ENCODE measurements at regions not wholly inside any gene's neighbourhood (a gene's known extent, or its start where the extent isn't known, plus 50 kb on each side); places are given as distances from the start of the nearest gene placed in this dataset.

DNA sequence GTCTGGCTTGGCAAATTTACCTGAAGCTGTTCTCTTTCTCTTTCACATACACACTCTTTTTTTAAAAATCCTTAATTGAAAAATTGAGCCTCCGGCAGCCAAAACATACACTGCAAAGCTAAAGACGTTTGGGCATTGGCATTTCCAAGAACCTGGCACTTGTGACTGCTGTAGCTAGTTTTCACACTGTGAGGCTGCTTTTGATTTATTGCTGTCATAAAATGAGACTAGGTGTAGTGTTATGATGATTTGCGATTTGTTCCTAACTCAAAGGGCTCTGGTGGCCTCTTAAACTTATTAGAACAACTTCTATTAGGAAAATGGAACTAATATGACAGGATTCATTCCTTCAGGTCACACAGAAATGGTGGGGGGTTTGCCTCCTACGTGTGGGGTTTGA lies 377.1 kb upstream of the FAR2 start:
- no peak for DNase-seq (ENCODE audit: low spot score in 2 of 2)
- Histone ChIP-seq H3K27me3 (no peaks in the 10 kb centered on the region), H3K9me3 (no peaks in the 10 kb centered on the region), H3K27ac (no peak overlapping the region), H3K36me3 (no peaks in the 10 kb centered on the region), H3K4me3 (no peak overlapping the region), H3K4me1 (no peaks in the 10 kb centered on the region)
- intact Hi-C loops (cut with DNase I), result no loop called here
- TF ChIP-seq, protein P1, sequence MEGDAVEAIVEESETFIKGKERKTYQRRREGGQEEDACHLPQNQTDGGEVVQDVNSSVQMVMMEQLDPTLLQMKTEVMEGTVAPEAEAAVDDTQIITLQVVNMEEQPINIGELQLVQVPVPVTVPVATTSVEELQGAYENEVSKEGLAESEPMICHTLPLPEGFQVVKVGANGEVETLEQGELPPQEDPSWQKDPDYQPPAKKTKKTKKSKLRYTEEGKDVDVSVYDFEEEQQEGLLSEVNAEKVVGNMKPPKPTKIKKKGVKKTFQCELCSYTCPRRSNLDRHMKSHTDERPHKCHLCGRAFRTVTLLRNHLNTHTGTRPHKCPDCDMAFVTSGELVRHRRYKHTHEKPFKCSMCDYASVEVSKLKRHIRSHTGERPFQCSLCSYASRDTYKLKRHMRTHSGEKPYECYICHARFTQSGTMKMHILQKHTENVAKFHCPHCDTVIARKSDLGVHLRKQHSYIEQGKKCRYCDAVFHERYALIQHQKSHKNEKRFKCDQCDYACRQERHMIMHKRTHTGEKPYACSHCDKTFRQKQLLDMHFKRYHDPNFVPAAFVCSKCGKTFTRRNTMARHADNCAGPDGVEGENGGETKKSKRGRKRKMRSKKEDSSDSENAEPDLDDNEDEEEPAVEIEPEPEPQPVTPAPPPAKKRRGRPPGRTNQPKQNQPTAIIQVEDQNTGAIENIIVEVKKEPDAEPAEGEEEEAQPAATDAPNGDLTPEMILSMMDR (IDR thresholded peaks at IDR 0.05), result no peak

DNA sequence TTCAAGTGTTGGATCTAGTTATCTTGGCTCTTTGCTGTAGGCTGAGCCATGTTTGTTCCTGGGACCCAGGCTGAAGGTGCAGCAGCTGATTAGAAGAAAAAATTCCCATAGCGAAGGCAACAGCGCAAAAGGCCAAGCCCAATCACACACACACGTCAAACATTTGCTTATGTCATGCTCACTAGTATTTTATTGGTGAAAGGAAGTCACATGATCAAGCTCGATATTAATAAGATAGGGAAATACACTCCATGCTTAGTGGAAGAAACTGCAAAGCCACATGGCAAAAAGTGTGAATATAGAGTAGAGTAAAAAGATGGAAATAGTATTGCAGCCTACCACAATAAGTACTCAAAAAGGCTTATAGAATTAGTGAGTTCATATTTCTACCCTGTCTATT lies 373.5 kb upstream of the FAR2 start:
- TF ChIP-seq, protein P1 (IDR thresholded peaks at IDR 0.05), result no peak
- Histone ChIP-seq H3K27ac (no peak overlapping the region), H3K4me1 (no peaks in the 10 kb centered on the region), H3K4me3 (no peak overlapping the region), H3K9me3 (no peaks in the 10 kb centered on the region), H3K36me3 (no peaks in the 10 kb centered on the region), H3K27me3 (no peaks in the 10 kb centered on the region)
- intact Hi-C loops (cut with DNase I), result no loop called here
- DNase-seq (ENCODE audit: low spot score in 2 of 2), result no peak

DNA sequence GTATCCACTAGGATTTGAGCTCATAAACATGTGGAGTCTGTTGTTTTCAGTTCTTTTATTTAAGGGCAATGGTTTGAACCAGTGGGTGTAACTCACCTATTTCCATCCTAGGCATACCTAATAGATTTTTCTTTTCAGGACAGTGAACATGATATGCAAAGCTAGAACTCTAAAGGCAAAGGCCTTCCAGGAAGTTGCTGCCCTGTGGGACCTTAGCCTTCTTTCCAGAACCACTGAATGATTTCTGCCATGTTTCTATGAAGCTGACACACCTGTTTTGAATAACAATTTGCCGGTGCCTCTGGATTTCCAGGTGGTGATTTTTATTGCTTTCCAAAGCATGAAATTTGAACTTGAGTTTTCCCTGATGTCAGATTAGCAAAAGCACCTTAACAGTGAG lies 372.9 kb upstream of the FAR2 start:
- no peak for DNase-seq (ENCODE audit: low spot score in 2 of 2)
- Histone ChIP-seq H3K4me1 (no peaks in the 10 kb centered on the region), H3K9me3 (no peaks in the 10 kb centered on the region), H3K36me3 (no peaks in the 10 kb centered on the region), H3K4me3 (no peak overlapping the region), H3K27me3 (no peaks in the 10 kb centered on the region), H3K27ac (no peak overlapping the region)
- TF ChIP-seq, protein P1 (IDR thresholded peaks at IDR 0.05), result no peak
- intact Hi-C loops (cut with DNase I), result no loop called here

DNA sequence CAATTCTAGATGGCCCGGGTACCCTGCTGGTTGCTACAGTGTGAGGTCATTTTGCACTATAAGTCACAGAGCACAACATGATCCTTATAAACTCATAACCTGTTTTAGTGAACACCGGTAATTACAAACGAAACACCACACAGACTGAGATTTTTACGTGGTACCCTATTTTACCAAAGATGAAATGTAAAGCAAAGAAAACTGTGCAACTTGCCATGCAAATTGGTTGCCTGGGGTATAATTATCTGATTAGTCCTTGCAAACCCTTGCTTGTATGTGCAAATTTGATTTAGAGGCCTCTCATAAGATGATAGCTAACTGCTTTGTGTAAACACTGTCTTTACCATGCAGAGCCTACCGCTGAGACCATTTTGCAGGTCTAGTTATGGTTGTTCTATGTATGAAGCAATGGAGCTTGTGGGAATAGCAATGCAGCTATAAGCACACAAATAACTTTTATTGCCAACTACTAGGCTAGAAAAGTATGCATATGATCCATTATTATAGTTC lies 372.1 kb upstream of the FAR2 start:
- Histone ChIP-seq H3K36me3 (no peaks in the 10 kb centered on the region), H3K4me3 (no peak overlapping the region), H3K27me3 (no peaks in the 10 kb centered on the region), H3K9me3 (no peaks in the 10 kb centered on the region), H3K27ac (no peak overlapping the region), H3K4me1 (no peaks in the 10 kb centered on the region)
- TF ChIP-seq, protein P1 (IDR thresholded peaks at IDR 0.05), result no peak
- intact Hi-C loops (cut with DNase I), result no loop called here
- DNase-seq (ENCODE audit: low spot score in 2 of 2), result no peak

DNA sequence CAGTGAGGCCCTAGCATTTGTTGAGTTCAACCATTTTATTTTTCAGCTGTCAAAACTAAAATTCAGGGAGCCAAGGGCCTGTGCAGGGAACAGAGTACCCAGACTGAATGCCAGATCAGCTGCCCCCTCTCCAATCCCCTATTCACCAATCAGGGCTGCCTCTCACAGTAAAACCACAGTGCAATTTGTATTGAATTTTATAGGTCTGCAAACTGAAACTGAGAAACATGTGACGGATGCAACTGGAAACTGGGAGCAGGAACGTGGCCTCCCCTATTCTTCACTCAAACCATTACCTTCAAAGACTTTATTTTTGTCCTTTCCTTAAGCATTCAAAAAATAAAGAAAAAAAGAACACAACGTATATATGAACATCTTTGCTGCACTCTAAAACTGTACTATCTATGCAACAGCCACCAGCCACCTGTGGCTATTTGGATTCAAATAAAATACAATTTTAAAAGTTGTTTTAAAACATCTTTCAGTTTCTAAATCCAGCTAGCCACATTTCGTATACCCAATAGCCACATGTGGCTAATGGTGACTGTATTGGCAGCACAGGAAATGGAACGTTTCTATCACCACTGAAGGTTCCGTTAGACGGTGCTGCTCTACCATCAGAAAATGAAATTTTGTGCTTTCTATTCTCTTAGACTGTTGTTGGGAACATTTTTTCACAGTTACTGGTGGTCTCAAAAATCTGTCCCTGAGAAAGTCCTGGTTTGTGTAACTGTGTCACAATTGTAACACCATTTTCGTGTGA lies 371.3 kb upstream of the FAR2 start:
- no peak for DNase-seq (ENCODE audit: low spot score in 2 of 2)
- H3K9me3 ChIP-seq, result no peaks in the 10 kb centered on the region
- intact Hi-C loops (cut with DNase I), result no loop called here

More for the DNA sequence above, 371.3 kb upstream of the FAR2 start:
- no peaks in the 10 kb centered on the region for H3K27me3 ChIP-seq
- no peaks in the 10 kb centered on the region for H3K4me1 ChIP-seq
- no peak overlapping the region for H3K4me3 ChIP-seq
- H3K27ac ChIP-seq, result no peak overlapping the region
- H3K36me3 ChIP-seq, result no peaks in the 10 kb centered on the region
- TF ChIP-seq, protein P1 (IDR thresholded peaks at IDR 0.05), result no peak

Measured in ascending aorta (tissue), 2 donors.